ENCODE measurements at regions not wholly inside any gene's neighbourhood (a gene's known extent, or its start where the extent isn't known, plus 50 kb on each side); places are given as distances from the start of the nearest gene placed in this dataset.

- ATAC-seq = no peak
- Mint-ChIP-seq H3K4me3 (no peak overlapping the region), H3K9me3 (no peaks in the 10 kb centered on the region), H3K27me3 (peaks cover 17% of the 10 kb centered on the region), H3K27ac (no peak overlapping the region), H3K4me1 (peaks cover 8% of the 10 kb centered on the region)
- DNase-seq = no peak
These were observed 77.3 kb downstream of the COPS8 start for GRCh38 chr2:237162959-237163358.

DNA sequence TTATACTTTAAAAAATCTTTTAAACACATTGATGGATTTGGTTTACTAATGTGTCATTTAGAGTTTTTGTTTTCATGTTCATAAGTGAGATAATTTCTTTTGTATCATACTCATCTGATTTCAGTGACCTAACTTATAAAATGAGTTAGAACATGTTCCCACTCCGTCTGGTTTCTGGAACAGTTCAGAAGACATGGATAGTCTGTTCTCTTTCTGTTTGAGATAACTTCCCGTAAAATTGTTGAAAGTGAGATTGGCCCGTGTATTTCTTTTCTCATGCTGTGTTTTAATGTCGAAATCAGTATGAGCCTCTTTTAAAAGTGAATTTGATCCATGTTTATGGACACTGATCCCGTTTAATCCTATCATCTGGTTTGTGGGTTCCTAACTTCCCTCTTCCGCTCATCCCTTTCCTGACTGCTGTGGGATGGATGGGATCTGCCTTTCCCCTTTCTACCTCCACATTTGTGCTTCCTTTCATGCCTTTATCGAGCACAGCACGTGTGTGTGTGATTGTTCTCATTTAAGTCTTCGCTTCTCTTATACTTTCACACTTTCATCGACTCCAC lies 78.9 kb downstream of the COPS8 start:
- H3K27me3 Mint-ChIP-seq = peaks cover 17% of the 10 kb centered on the region

GRCh38 chr2:237165405-237166276 lies 80.0 kb downstream of the COPS8 start:
- Mint-ChIP-seq H3K4me3 (no peak overlapping the region), H3K27ac (no peak overlapping the region), H3K27me3 (peaks cover 17% of the 10 kb centered on the region), H3K9me3 (peaks cover 0 to 7% of the 10 kb centered on the region in 2 donors), H3K4me1 (no peaks in the 10 kb centered on the region)
- DNase-seq (no peak), ATAC-seq (no peak)

More for the DNA sequence above, 78.9 kb downstream of the COPS8 start:
- H3K4me3 Mint-ChIP-seq = no peak overlapping the region
- DNase-seq (no peak), ATAC-seq (no peak)
- H3K9me3 Mint-ChIP-seq = peaks cover 0 to 7% of the 10 kb centered on the region in 2 donors
- H3K4me1 Mint-ChIP-seq = peaks cover under 1% of the 10 kb centered on the region
- no peak overlapping the region for H3K27ac Mint-ChIP-seq

DNA sequence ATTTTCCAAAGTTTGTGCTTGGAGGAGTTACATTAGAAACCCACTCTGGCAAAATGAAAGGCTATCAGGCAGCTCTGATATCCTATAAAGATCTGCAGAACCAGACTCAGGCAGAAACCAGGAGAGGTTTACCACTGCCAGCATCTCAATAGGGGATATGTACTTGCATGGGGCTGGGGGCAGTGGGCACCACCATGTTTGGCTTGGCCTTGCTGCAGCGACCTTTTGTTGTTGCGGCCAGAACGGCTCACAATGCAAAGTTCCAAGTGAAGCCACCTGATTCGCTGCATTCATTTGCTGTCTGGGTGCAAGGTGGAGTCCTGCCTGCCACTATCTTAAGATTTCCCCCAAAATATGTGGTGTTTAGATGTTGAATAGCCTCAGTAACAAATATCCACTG lies 81.3 kb downstream of the COPS8 start:
- DNase-seq (no peak), ATAC-seq (no peak)
- H3K4me3 Mint-ChIP-seq = no peak overlapping the region
- peaks cover 0 to 7% of the 10 kb centered on the region in 2 donors for H3K9me3 Mint-ChIP-seq
- no peak overlapping the region for H3K27ac Mint-ChIP-seq
- peaks cover 23% of the 10 kb centered on the region for H3K27me3 Mint-ChIP-seq
- H3K4me1 Mint-ChIP-seq = no peaks in the 10 kb centered on the region

DNA sequence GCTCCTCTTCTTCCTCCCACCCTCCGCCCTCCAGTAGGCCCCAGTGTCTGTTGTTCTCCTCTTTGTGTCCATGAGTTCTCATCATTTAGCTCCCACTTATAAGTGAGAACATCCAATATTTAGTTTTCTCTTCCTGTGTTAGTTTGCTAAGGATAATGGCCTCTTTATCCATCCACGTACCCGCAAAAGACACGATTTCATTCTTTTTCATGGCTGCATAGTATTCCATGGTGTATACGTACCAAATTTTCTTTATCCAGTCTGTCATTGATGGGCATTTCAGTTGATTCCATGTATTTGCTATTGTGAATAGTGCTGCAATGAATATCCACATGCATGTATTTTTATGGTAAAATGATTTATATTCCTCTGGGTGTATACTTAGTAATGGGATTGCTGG lies 82.2 kb downstream of the COPS8 start:
- H3K27ac Mint-ChIP-seq = no peak overlapping the region
- DNase-seq (no peak), ATAC-seq (no peak)
- H3K9me3 Mint-ChIP-seq = peaks cover 0 to 7% of the 10 kb centered on the region in 2 donors
- no peak overlapping the region for H3K4me3 Mint-ChIP-seq
- peaks cover 23% of the 10 kb centered on the region for H3K27me3 Mint-ChIP-seq
- no peaks in the 10 kb centered on the region for H3K4me1 Mint-ChIP-seq

GRCh38 chr2:237170020-237170419 lies 84.3 kb downstream of the COPS8 start:
- no peak for DNase-seq
- H3K9me3 Mint-ChIP-seq = peaks cover 0 to 12% of the 10 kb centered on the region in 2 donors
- H3K4me3 Mint-ChIP-seq = no peak overlapping the region
- no peak for ATAC-seq
- peaks cover 18% of the 10 kb centered on the region for H3K27me3 Mint-ChIP-seq
- no peaks in the 10 kb centered on the region for H3K4me1 Mint-ChIP-seq
- H3K27ac Mint-ChIP-seq = peak overlapping the region in 1 of 2 donors; percentile 12

DNA sequence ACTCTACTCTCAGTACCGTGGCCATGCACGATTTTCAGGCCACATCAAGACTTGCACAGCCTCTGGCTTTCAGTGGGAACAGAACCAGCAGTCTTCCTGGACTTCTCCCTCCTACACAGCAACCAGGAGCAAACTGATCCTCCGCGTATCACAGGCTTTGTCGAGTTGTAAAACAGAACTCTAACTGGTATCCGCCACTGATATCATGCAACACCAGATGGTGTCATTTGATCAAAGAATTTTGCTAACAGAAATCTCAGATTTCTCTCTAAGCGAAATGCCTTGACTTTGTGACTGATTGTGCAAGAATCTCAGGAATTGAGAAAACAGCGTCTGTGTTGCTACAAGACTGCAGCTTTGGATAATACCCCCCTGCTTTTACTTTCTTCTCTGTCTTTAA lies 85.7 kb downstream of the COPS8 start:
- Mint-ChIP-seq H3K27me3 (peaks cover 15% of the 10 kb centered on the region), H3K9me3 (peaks cover 0 to 12% of the 10 kb centered on the region in 2 donors), H3K4me3 (no peak overlapping the region), H3K27ac (no peak overlapping the region), H3K4me1 (no peaks in the 10 kb centered on the region)
- no peak for ATAC-seq
- no peak for DNase-seq

DNA sequence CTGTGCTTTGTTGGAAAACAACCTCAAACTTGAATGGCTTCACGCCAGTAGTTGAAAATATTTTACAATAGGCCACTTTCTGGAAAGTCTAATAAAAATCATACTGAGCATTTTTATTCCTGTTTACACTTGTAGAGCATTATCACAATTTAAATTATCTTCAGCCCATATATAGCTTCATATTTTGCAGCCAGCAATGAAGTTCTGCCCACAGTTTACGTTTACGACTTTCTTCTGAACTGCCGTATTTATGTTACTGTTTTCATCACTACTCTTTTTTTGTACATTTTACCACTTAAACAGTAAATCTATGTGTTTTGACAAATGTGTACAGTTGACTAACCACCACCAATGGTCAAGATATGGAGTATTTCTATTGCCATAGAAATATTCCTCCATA lies 86.2 kb downstream of the COPS8 start:
- H3K4me3 Mint-ChIP-seq = no peak overlapping the region
- ATAC-seq (no peak), DNase-seq (no peak)
- H3K27ac Mint-ChIP-seq = no peak overlapping the region
- peaks cover 0 to 12% of the 10 kb centered on the region in 2 donors for H3K9me3 Mint-ChIP-seq
- H3K4me1 Mint-ChIP-seq = no peaks in the 10 kb centered on the region
- H3K27me3 Mint-ChIP-seq = peaks cover 15% of the 10 kb centered on the region

- ATAC-seq = no peak
- no peak for DNase-seq
- Mint-ChIP-seq H3K4me1 (peaks cover 5% of the 10 kb centered on the region), H3K9me3 (peaks cover 0 to 5% of the 10 kb centered on the region in 2 donors), H3K27ac (no peak overlapping the region), H3K27me3 (peaks cover 16% of the 10 kb centered on the region), H3K4me3 (no peak overlapping the region)
These were observed 91.4 kb downstream of the COPS8 start for GRCh38 chr2:237177052-237177451.

GRCh38 chr2:237177986-237178385 lies 92.3 kb downstream of the COPS8 start:
- ATAC-seq (no peak), DNase-seq (no peak)
- Mint-ChIP-seq H3K9me3 (peaks cover 0 to 5% of the 10 kb centered on the region in 2 donors), H3K4me1 (peaks cover 5% of the 10 kb centered on the region), H3K27me3 (peaks cover 17% of the 10 kb centered on the region), H3K27ac (no peak overlapping the region), H3K4me3 (no peak overlapping the region)

- ATAC-seq (no peak), DNase-seq (no peak)
- Mint-ChIP-seq H3K27ac (no peak overlapping the region), H3K9me3 (peaks cover 0 to 3% of the 10 kb centered on the region in 2 donors), H3K4me3 (no peak overlapping the region), H3K4me1 (peaks cover 5% of the 10 kb centered on the region), H3K27me3 (peaks cover 17% of the 10 kb centered on the region)
These were observed 92.7 kb downstream of the COPS8 start for GRCh38 chr2:237178396-237178795.

DNA sequence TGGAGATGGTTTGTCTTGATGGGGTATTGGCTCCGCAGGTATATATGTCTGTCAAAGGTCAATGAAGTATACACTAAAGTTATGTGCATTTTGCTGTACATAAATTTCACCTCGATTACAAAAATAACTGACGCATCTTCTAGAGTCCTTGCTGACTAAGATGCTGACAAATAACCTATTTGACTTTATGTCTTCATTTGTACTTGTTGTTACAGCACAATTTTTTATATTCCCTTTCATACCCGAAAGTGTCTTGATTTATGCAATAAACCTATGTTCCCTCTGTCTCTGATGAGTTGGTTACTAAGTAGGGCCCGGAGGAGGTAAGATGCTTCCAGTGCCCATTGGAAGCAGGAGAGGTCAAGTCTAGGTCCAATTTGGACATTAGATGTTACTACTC lies 93.5 kb downstream of the COPS8 start:
- peaks cover 25% of the 10 kb centered on the region for H3K27me3 Mint-ChIP-seq
- no peaks in the 10 kb centered on the region for H3K9me3 Mint-ChIP-seq
- ATAC-seq (no peak), DNase-seq (no peak)
- peaks cover 5% of the 10 kb centered on the region for H3K4me1 Mint-ChIP-seq
- H3K27ac Mint-ChIP-seq = no peak overlapping the region
- no peak overlapping the region for H3K4me3 Mint-ChIP-seq

GRCh38 chr2:237180187-237180586 lies 94.5 kb downstream of the COPS8 start:
- Mint-ChIP-seq H3K27ac (no peak overlapping the region), H3K4me3 (no peak overlapping the region), H3K4me1 (peaks cover 5% of the 10 kb centered on the region), H3K27me3 (peaks cover 33% of the 10 kb centered on the region), H3K9me3 (no peaks in the 10 kb centered on the region)
- ATAC-seq (no peak), DNase-seq (no peak)

GRCh38 chr2:237180987-237181386 lies 95.3 kb downstream of the COPS8 start:
- no peak for DNase-seq
- H3K27me3 Mint-ChIP-seq = peaks cover 34% of the 10 kb centered on the region
- no peak overlapping the region for H3K27ac Mint-ChIP-seq
- no peak overlapping the region for H3K4me3 Mint-ChIP-seq
- ATAC-seq = no peak
- H3K4me1 Mint-ChIP-seq = peaks cover 5% of the 10 kb centered on the region
- no peaks in the 10 kb centered on the region for H3K9me3 Mint-ChIP-seq

DNA sequence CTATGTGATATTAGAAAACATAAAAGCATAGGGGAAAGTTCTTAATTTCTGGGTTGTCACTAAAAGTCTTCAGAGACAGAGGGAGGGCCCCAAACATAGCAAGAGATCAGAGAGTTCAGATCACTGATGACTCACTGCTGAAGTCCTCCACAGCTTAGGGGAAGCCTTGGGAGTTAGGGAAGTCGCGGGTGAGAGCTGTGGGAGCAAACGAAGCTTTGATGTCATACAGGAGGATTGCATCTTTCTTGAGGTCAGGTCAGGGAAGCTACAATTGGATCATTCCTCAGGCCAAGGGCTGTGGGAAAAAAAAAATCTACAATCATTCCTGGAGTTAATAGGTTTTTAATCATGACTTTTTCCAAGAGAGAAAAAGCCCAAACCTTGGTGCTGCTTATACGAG lies 96.2 kb downstream of the COPS8 start:
- no peak for ATAC-seq

DNA sequence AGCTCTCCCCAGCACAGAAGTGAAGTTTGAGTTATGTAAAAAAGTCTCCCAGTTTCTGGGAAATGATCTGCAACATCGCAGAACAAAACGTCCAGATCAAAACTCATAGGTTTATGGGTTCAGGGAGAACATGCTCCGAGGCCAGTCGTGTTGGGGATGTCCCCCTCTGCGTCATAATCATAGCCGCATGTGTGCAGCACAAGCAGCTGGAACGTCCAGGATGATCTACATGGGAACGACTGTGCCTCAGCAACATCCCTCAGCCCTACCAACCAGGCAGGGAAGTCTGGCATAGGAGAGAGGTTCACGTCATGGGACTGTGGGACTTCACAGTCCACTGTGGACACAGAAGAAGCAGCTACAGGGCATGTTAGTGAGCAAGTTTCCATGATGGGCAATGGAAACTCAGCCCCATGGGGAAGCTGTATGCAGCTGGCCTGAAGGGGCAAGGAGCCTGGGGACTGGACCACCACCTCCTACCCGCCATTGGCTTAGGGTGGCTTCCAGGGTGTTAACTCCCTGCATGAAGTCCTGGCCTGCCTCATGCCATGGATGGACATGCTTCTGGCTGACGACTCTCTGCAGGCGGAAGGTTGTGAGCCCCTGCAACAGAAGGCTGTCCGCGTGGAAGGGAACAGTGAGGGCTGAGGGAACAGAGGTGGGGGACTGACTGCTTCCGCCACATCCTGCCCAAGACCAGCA lies 96.9 kb downstream of the COPS8 start:
- H3K27ac Mint-ChIP-seq = no peak overlapping the region
- H3K4me3 Mint-ChIP-seq = no peak overlapping the region
- peaks cover 5% of the 10 kb centered on the region for H3K4me1 Mint-ChIP-seq
- ATAC-seq = no peak
- no peak for DNase-seq
- H3K9me3 Mint-ChIP-seq = no peaks in the 10 kb centered on the region
- H3K27me3 Mint-ChIP-seq = peaks cover 40% of the 10 kb centered on the region

More for the DNA sequence above, 96.2 kb downstream of the COPS8 start:
- H3K27me3 Mint-ChIP-seq = peaks cover 40% of the 10 kb centered on the region
- DNase-seq = no peak
- H3K4me3 Mint-ChIP-seq = no peak overlapping the region
- H3K9me3 Mint-ChIP-seq = no peaks in the 10 kb centered on the region
- H3K27ac Mint-ChIP-seq = peak overlapping the region in 1 of 2 donors; percentile 65
- peaks cover 5% of the 10 kb centered on the region for H3K4me1 Mint-ChIP-seq
